Ascending aorta (tissue), 2 donors: ENCODE measurements at regions not wholly inside any gene's neighbourhood (a gene's known extent, or its start where the extent isn't known, plus 50 kb on each side); places are given as distances from the start of the nearest gene placed in this dataset.
"Not testable (repeated sequence)": the region's sequence is repeated elsewhere in the genome, so short reads cannot be mapped to it uniquely, and the experiment has no call there.

Source experiments
- DNase-seq, 2 donors: peaks; one replicate each; pipeline ENCODE4 v3.0.0-alpha.2; 2019; ENCODE audit warnings: low spot score in 2 of 2
- H3K27ac ChIP-seq, 2 donors: fragments of 200-600 bp; sonication (generic); one replicate each; pipeline ENCODE4 v1.5.1; 2016 to 2017; ENCODE audit warnings: mild to moderate bottlenecking in 1 of 2
- H3K27me3 ChIP-seq: fragments of 200-600 bp; sonication (generic); one replicate; pipeline ENCODE4 v1.5.1; 2017
- H3K36me3 ChIP-seq, 2 donors: fragments of 200-600 bp; sonication (generic); one replicate each; pipeline ENCODE4 v1.5.1; 2016
- H3K4me1 ChIP-seq, 2 donors: fragments of 200-600 bp; sonication (generic); one replicate each; pipeline ENCODE4 v1.5.1; 2016 to 2017; ENCODE audit warnings: mild to moderate bottlenecking in 1 of 2
- H3K4me3 ChIP-seq, 2 donors: fragments of 200-600 bp; sonication (generic); one replicate each; pipeline ENCODE4 v1.5.1; 2016 to 2017; ENCODE audit warnings: mild to moderate bottlenecking in 1 of 2
- H3K9me3 ChIP-seq, 2 donors: fragments of 200-600 bp; sonication (generic); one replicate each; pipeline ENCODE4 v1.5.1; 2016
- CTCF ChIP-seq, 3 experiments: fragments of 200-600 bp in 2 of 3; fragments of 450-650 bp in 1 of 3; sonication (generic) in 2 of 3; IDR thresholded peaks; one replicate each; pipeline ENCODE4 v1.5.1; 2016 to 2019; ENCODE audit warnings: antibody characterized with exemption in 3 of 3, mild to moderate bottlenecking in 1 of 3, moderate library complexity in 1 of 3
- intact Hi-C: fragments of 100-400 bp; cut with DNase I; formaldehyde crosslinking; loops from one replicate; pipeline ENCODE4 v1.15.1; 2023

- Histone ChIP-seq H3K27me3 (no peaks in the 10 kb centered on the region), H3K27ac (no peak overlapping the region), H3K4me1 (no peaks in the 10 kb centered on the region), H3K4me3 (no peak overlapping the region), H3K9me3 (peaks cover 0 to 4% of the 10 kb centered on the region in 2 donors), H3K36me3 (no peaks in the 10 kb centered on the region)
- intact Hi-C loops: no loop called here
- TF ChIP-seq CTCF (IDR thresholded peaks at IDR 0.05): no peak
- DNase-seq: no peak
Measured at GRCh38 chr21:14616380-14617039, 70.4 kb upstream of the SAMSN1 start.

- Histone ChIP-seq H3K27me3 (no peaks in the 10 kb centered on the region), H3K27ac (no peak overlapping the region), H3K9me3 (no peaks in the 10 kb centered on the region), H3K4me1 (no peaks in the 10 kb centered on the region), H3K4me3 (no peak overlapping the region), H3K36me3 (no peaks in the 10 kb centered on the region)
- intact Hi-C loops: no loop called here
- no peak for DNase-seq
- no peak for TF ChIP-seq CTCF (IDR thresholded peaks at IDR 0.05)
Measured at GRCh38 chr21:14615359-14615974, 69.4 kb upstream of the SAMSN1 start.

- intact Hi-C loops: no loop called here
- Histone ChIP-seq H3K27ac (no peak overlapping the region), H3K27me3 (no peaks in the 10 kb centered on the region), H3K36me3 (no peaks in the 10 kb centered on the region), H3K4me1 (no peaks in the 10 kb centered on the region), H3K4me3 (no peak overlapping the region), H3K9me3 (no peaks in the 10 kb centered on the region)
- TF ChIP-seq CTCF (IDR thresholded peaks at IDR 0.05): no peak
- DNase-seq: no peak
Measured at GRCh38 chr21:14614287-14614686, 68.2 kb upstream of the SAMSN1 start.

GRCh38 chr21:14613486-14614224 is 67.5 kb upstream of the SAMSN1 start:
- Histone ChIP-seq H3K9me3 (no peaks in the 10 kb centered on the region), H3K4me1 (no peaks in the 10 kb centered on the region), H3K36me3 (no peaks in the 10 kb centered on the region), H3K27me3 (no peaks in the 10 kb centered on the region), H3K4me3 (no peak overlapping the region), H3K27ac (no peak overlapping the region)
- intact Hi-C loops: no loop called here
- no peak for TF ChIP-seq CTCF (IDR thresholded peaks at IDR 0.05)
- DNase-seq: no peak

- DNase-seq, intact Hi-C loops, H3K4me3 ChIP-seq, H3K36me3 ChIP-seq, H3K9me3 ChIP-seq, H3K27ac ChIP-seq, H3K27me3 ChIP-seq, H3K4me1 ChIP-seq: not testable (repeated sequence)
Measured at GRCh38 chr21:14610119-14610518, 64.0 kb upstream of the SAMSN1 start.

GRCh38 chr21:14609274-14609673 is 63.2 kb upstream of the SAMSN1 start:
- no peak for TF ChIP-seq CTCF (IDR thresholded peaks at IDR 0.05)
- DNase-seq: no peak
- Histone ChIP-seq H3K4me3 (no peak overlapping the region), H3K4me1 (no peaks in the 10 kb centered on the region), H3K27me3 (no peaks in the 10 kb centered on the region), H3K36me3 (no peaks in the 10 kb centered on the region), H3K9me3 (no peaks in the 10 kb centered on the region), H3K27ac (no peak overlapping the region)
- intact Hi-C loops: no loop called here
